Calu3 (cell line): ENCODE measurements at regions not wholly inside any gene's neighbourhood (a gene's known extent, or its start where the extent isn't known, plus 50 kb on each side); places are given as distances from the start of the nearest gene placed in this dataset.

Experiments
- BruUV-seq: library from RNA; stranded (reverse); fragments of 400-500 nt; replicated peaks from 2 replicates; lab custom pipeline; 2021; lab: Mats Ljungman, UMichigan
- CTCF ChIA-PET: fragments of 300-600 bp; sonication (Branson Sonifier 250); formaldehyde crosslinking; loops from one replicate; lab custom pipeline; 2022; ENCODE audit warnings: antibody characterized with exemption; lab: Charles Lee
- DNase-seq: peaks from one replicate; pipeline ENCODE4 v3.0.0; 2022
- H3K27ac Mint-ChIP-seq: one replicate; pipeline ENCODE4 v1.8.0; 2022; ENCODE audit warnings: mixed read lengths; ENCODE audit not compliant: unreplicated experiment
- H3K27me3 Mint-ChIP-seq: one replicate; pipeline ENCODE4 v1.8.0; 2022; ENCODE audit warnings: mixed read lengths; ENCODE audit not compliant: unreplicated experiment
- H3K36me3 Mint-ChIP-seq: one replicate; pipeline ENCODE4 v1.8.0; 2022; ENCODE audit warnings: mild to moderate bottlenecking, moderate library complexity, mixed read lengths; ENCODE audit not compliant: insufficient read depth, unreplicated experiment
- H3K4me1 Mint-ChIP-seq: one replicate; pipeline ENCODE4 v1.8.0; 2022; ENCODE audit warnings: mild to moderate bottlenecking, low read depth, mixed read lengths; ENCODE audit not compliant: unreplicated experiment
- H3K4me3 Mint-ChIP-seq: one replicate; pipeline ENCODE4 v1.8.0; 2022; ENCODE audit warnings: mild to moderate bottlenecking, low read depth, moderate library complexity, mixed read lengths; ENCODE audit not compliant: unreplicated experiment
- H3K9me3 Mint-ChIP-seq: one replicate; pipeline ENCODE4 v1.8.0; 2022; ENCODE audit warnings: low read depth, mixed read lengths; ENCODE audit not compliant: unreplicated experiment
- intact Hi-C: fragments of 100-400 bp; cut with micrococcal nuclease; formaldehyde crosslinking; loops from one replicate; pipeline ENCODE4 v1.10.0; 2022; ENCODE audit not compliant: unreplicated experiment
- TF ChIP-seq, protein P1 (sequence below): fragments of 200-600 bp; IDR thresholded peaks from one replicate; pipeline ENCODE4 v1.8.0; 2022; ENCODE audit warnings: antibody characterized with exemption; ENCODE audit not compliant: unreplicated experiment

DNA sequence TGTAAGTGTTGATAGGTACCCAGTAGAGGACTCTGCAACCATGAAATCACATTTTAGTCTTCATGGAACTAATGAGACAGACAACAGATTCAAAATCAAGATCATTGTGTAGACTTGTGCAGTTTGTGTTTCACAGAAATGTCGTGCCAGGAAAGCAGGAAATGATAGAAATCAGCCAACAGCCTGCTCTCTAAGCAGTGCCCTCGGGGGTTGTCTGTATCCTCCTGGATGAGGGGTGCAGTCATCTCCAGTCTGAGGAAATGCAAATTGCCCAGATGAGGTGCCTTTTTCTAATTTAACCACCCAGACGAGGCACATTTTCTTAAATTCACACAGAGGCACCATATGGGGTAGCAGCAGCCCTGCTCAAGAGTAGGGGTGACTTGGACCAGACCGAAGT lies 663.1 kb downstream of the XIRP2 start:
- DNase-seq, result no peak
- Mint-ChIP-seq H3K4me1 (no peaks in the 10 kb centered on the region), H3K36me3 (no peaks in the 10 kb centered on the region), H3K27ac (no peak overlapping the region), H3K9me3 (no peaks in the 10 kb centered on the region), H3K27me3 (no peaks in the 10 kb centered on the region), H3K4me3 (no peak overlapping the region)
- CTCF ChIA-PET, result interaction anchor here (0.5 kb wide), 1 partner anchor 938 kb away, joined by 3 read pairs; no protein-coding TSS in a partner anchor
- no TSS peak for BruUV-seq
- TF ChIP-seq, protein P1, sequence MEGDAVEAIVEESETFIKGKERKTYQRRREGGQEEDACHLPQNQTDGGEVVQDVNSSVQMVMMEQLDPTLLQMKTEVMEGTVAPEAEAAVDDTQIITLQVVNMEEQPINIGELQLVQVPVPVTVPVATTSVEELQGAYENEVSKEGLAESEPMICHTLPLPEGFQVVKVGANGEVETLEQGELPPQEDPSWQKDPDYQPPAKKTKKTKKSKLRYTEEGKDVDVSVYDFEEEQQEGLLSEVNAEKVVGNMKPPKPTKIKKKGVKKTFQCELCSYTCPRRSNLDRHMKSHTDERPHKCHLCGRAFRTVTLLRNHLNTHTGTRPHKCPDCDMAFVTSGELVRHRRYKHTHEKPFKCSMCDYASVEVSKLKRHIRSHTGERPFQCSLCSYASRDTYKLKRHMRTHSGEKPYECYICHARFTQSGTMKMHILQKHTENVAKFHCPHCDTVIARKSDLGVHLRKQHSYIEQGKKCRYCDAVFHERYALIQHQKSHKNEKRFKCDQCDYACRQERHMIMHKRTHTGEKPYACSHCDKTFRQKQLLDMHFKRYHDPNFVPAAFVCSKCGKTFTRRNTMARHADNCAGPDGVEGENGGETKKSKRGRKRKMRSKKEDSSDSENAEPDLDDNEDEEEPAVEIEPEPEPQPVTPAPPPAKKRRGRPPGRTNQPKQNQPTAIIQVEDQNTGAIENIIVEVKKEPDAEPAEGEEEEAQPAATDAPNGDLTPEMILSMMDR, result no peak
- intact Hi-C loops, result no loop called here

DNA sequence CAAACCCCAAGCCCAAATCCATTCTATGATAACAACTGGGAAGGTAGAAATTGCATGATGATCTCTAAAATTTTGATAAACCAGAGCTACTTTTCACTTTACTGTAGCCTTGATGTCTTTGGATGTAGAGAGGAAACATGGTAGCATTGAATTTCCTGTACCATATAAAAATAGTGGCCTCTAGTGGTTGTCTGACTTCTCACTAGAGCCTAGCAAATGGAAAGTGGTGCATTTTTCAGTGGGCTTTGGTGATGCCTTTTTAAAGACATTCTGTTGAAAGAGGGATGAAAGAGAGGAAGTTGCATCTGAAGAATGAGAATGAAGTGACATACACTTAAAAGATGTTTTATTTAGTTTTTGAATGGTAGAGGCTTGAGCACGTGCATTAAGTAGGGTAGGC lies 662.2 kb downstream of the XIRP2 start:
- no peak for DNase-seq
- no peak overlapping the region for H3K27ac Mint-ChIP-seq
- intact Hi-C loops, result no loop called here
- CTCF ChIA-PET, result interaction anchor here (0.8 kb wide), 1 partner anchor 286 kb away, joined by 3 read pairs; no protein-coding TSS in a partner anchor
- H3K4me1 Mint-ChIP-seq, result no peaks in the 10 kb centered on the region
- BruUV-seq, result no TSS peak
- no peaks in the 10 kb centered on the region for H3K27me3 Mint-ChIP-seq
- TF ChIP-seq, protein P1, result peak; percentile 37
- no peaks in the 10 kb centered on the region for H3K36me3 Mint-ChIP-seq
- H3K4me3 Mint-ChIP-seq, result no peak overlapping the region
- no peaks in the 10 kb centered on the region for H3K9me3 Mint-ChIP-seq

DNA sequence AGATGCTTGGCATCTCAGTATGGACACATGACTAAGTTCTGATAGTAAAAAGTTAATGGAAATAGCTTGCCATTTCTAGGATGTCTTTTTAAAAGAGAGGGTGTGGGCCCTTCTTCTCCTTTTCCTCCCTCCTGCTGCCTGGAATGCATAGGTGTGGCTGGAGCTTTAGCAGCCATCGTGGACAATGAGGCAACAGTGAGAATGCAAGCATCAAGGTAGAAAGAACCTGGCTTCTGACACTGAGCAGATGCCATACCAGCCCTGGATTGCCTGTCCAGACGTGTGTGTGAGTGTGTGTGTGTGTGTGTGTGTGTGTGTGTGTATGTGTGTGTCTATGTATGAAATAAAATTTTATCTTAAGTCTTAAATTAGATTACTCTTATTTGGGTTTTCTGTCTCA lies 660.1 kb downstream of the XIRP2 start:
- CTCF ChIA-PET, result interaction anchor here (0.6 kb wide), 1 partner anchor 89 kb away, joined by 3 read pairs; no protein-coding TSS in a partner anchor
- DNase-seq, result no peak
- no peak overlapping the region for H3K27ac Mint-ChIP-seq

DNA sequence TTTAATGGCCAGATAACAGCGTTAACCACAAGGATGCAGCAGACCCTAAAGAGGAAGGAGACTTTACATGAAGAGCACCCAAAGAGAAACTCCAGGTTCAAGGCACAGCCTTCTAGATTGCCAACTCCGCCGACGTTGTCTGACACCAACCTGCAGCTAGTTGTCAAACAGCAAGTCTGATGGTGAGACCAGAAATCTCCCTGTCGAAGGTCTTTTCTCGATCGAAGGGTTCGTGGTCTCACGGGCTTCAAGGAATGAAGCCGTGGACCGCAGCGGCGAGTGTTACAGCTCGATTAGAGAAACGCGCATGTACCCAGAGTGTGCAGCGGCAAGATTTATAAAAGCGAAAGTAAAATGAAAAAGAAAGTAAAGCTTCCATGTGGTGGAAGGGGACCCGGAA lies 656.3 kb downstream of the XIRP2 start:
- intact Hi-C loops, result loop anchor here (10.0 kb wide), 1 partner anchor 280 kb away; no protein-coding TSS in a partner anchor
- no peak for DNase-seq
- no peaks in the 10 kb centered on the region for H3K36me3 Mint-ChIP-seq
- CTCF ChIA-PET, result no interaction called here
- no peaks in the 10 kb centered on the region for H3K9me3 Mint-ChIP-seq
- TF ChIP-seq, protein P1, result no peak
- no TSS peak for BruUV-seq
- no peak overlapping the region for H3K4me3 Mint-ChIP-seq
- no peaks in the 10 kb centered on the region for H3K27me3 Mint-ChIP-seq
- H3K27ac Mint-ChIP-seq, result no peak overlapping the region
- H3K4me1 Mint-ChIP-seq, result no peaks in the 10 kb centered on the region

More for the DNA sequence above, 660.1 kb downstream of the XIRP2 start:
- Mint-ChIP-seq H3K27me3 (no peaks in the 10 kb centered on the region), H3K9me3 (no peaks in the 10 kb centered on the region), H3K36me3 (no peaks in the 10 kb centered on the region), H3K4me1 (no peaks in the 10 kb centered on the region), H3K4me3 (no peak overlapping the region)
- TF ChIP-seq, protein P1, result no peak
- no TSS peak for BruUV-seq
- intact Hi-C loops, result loop anchor here (10.0 kb wide), 1 partner anchor 284 kb away; no protein-coding TSS in a partner anchor
